HG03565 (cell line): ENCODE measurements at regions not wholly inside any gene's neighbourhood (a gene's known extent, or its start where the extent isn't known, plus 50 kb on each side); places are given as distances from the start of the nearest gene placed in this dataset.
"Not testable (repeated sequence)": the region's sequence is repeated elsewhere in the genome, so short reads cannot be mapped to it uniquely, and the experiment has no call there.

Experiments used
- ATAC-seq: cut with Tn5 transposase; IDR thresholded peaks from one replicate; pipeline ENCODE4 v1.9.1; 2021; ENCODE audit warnings: mild to moderate bottlenecking, moderate library complexity; ENCODE audit not compliant: unreplicated experiment

GRCh38 chr5:15344954-15345353 is 155.0 kb upstream of the FBXL7 start:
- no peak for ATAC-seq

GRCh38 chr5:15338546-15338945 is 161.4 kb upstream of the FBXL7 start:
- ATAC-seq, result no peak

- ATAC-seq, result no peak
Observed at GRCh38 chr5:15334551-15335266, 165.3 kb upstream of the FBXL7 start.

GRCh38 chr5:15333091-15333490 is 166.9 kb upstream of the FBXL7 start:
- no peak for ATAC-seq

- ATAC-seq, result no peak
Observed at GRCh38 chr5:15326932-15327331, 173.0 kb upstream of the FBXL7 start.

- ATAC-seq, result no peak
Observed at GRCh38 chr5:15326471-15326870, 173.5 kb upstream of the FBXL7 start.

GRCh38 chr5:15322421-15322820 is 177.6 kb upstream of the FBXL7 start:
- no peak for ATAC-seq

GRCh38 chr5:15321776-15322175 is 178.2 kb upstream of the FBXL7 start:
- ATAC-seq, result no peak

GRCh38 chr5:15320871-15321270 is 179.1 kb upstream of the FBXL7 start:
- no peak for ATAC-seq

- ATAC-seq, result no peak
Observed at GRCh38 chr5:15304914-15305834, 194.8 kb upstream of the FBXL7 start.

- no peak for ATAC-seq
Observed at GRCh38 chr5:15304066-15304731, 195.8 kb upstream of the FBXL7 start.

GRCh38 chr5:15300141-15300540 is 199.8 kb upstream of the FBXL7 start:
- ATAC-seq, result no peak

GRCh38 chr5:15290953-15291352 is 209.0 kb upstream of the FBXL7 start:
- ATAC-seq, result no peak

GRCh38 chr5:15286650-15287049 is 213.3 kb upstream of the FBXL7 start:
- no peak for ATAC-seq

- ATAC-seq, result no peak
Observed at GRCh38 chr5:15285901-15286583, 213.9 kb upstream of the FBXL7 start.

GRCh38 chr5:15284706-15285105 is 215.3 kb upstream of the FBXL7 start:
- ATAC-seq, result no peak

- no peak for ATAC-seq
Observed at GRCh38 chr5:15283076-15283475, 216.9 kb upstream of the FBXL7 start.

- no peak for ATAC-seq
Observed at GRCh38 chr5:15282611-15283010, 217.4 kb upstream of the FBXL7 start.

GRCh38 chr5:15271596-15271995 is 228.4 kb upstream of the FBXL7 start:
- ATAC-seq, result not testable (repeated sequence)

GRCh38 chr5:15267966-15268365 is 232.0 kb upstream of the FBXL7 start:
- ATAC-seq, result no peak

GRCh38 chr5:15266841-15267240 is 233.1 kb upstream of the FBXL7 start:
- no peak for ATAC-seq
